Colonic mucosa (tissue), 4 donors: ENCODE measurements at regions not wholly inside any gene's neighbourhood (a gene's known extent, or its start where the extent isn't known, plus 50 kb on each side); places are given as distances from the start of the nearest gene placed in this dataset.

ENCODE experiments used
- DNase-seq: peaks from one replicate; pipeline ENCODE4 v3.0.0-alpha.2; 2020
- H3K27ac ChIP-seq: fragments of 200-600 bp; one replicate; pipeline ENCODE4 v1.8.0; 2021
- H3K27me3 ChIP-seq: fragments of 200-600 bp; one replicate; pipeline ENCODE4 v1.8.0; 2021
- H3K36me3 ChIP-seq: fragments of 200-600 bp; one replicate; pipeline ENCODE4 v1.8.0; 2021
- H3K4me1 ChIP-seq: fragments of 200-600 bp; one replicate; pipeline ENCODE4 v1.8.0; 2021; ENCODE audit warnings: mild to moderate bottlenecking
- H3K4me3 ChIP-seq: fragments of 200-600 bp; one replicate; pipeline ENCODE4 v1.8.0; 2021
- H3K9ac ChIP-seq, 2 donors: one replicate each; pipeline ENCODE4 v1.7.0; 2013; ENCODE audit warnings: control low read depth in 2 of 2, low read depth in 2 of 2, low read length in 2 of 2
- H3K9me3 ChIP-seq: fragments of 200-600 bp; one replicate; pipeline ENCODE4 v1.8.0; 2021
- CTCF ChIP-seq: fragments of 200-600 bp; IDR thresholded peaks from one replicate; pipeline ENCODE4 v1.8.0; 2022; ENCODE audit warnings: antibody characterized with exemption, mild to moderate bottlenecking
- intact Hi-C: fragments of 100-400 bp; cut with DNase I; formaldehyde crosslinking; loops from one replicate; pipeline ENCODE4 v1.14.1; 2022
- donor health status: healthy.
- donor health status: DM: no; HTN: no; CAD: no.
- donor health status: DM: no; HTN: no; CAD: no.

GRCh38 chr4:23401572-23401971, 488.3 kb downstream of the PPARGC1A start:
- Histone ChIP-seq H3K9me3 (no peaks in the 10 kb centered on the region), H3K4me3 (no peak overlapping the region), H3K36me3 (no peaks in the 10 kb centered on the region), H3K27me3 (no peaks in the 10 kb centered on the region), H3K27ac (no peak overlapping the region), H3K9ac (no peak overlapping the region), H3K4me1 (no peaks in the 10 kb centered on the region)
- no peak for TF ChIP-seq CTCF
- no peak for DNase-seq
- intact Hi-C loops: no loop called here

- no peaks in the 10 kb centered on the region for H3K9me3 ChIP-seq
- no peaks in the 10 kb centered on the region for H3K27me3 ChIP-seq
- intact Hi-C loops: no loop called here
- no peak overlapping the region for H3K4me3 ChIP-seq
- H3K9ac ChIP-seq: no peak overlapping the region
- no peak for TF ChIP-seq CTCF
- no peak overlapping the region for H3K27ac ChIP-seq
- no peaks in the 10 kb centered on the region for H3K4me1 ChIP-seq
- H3K36me3 ChIP-seq: no peaks in the 10 kb centered on the region
- no peak for DNase-seq
Measured at GRCh38 chr4:23392860-23393458, 496.9 kb downstream of the PPARGC1A start.

GRCh38 chr4:23390246-23390645, 499.6 kb downstream of the PPARGC1A start:
- Histone ChIP-seq H3K27ac (no peak overlapping the region), H3K9me3 (no peaks in the 10 kb centered on the region), H3K4me3 (no peak overlapping the region), H3K9ac (no peak overlapping the region), H3K36me3 (no peaks in the 10 kb centered on the region), H3K27me3 (no peaks in the 10 kb centered on the region), H3K4me1 (no peaks in the 10 kb centered on the region)
- no peak for TF ChIP-seq CTCF
- intact Hi-C loops: no loop called here
- no peak for DNase-seq

GRCh38 chr4:23388699-23389395, 501.0 kb downstream of the PPARGC1A start:
- TF ChIP-seq CTCF: no peak
- intact Hi-C loops: no loop called here
- DNase-seq: no peak
- no peaks in the 10 kb centered on the region for H3K4me1 ChIP-seq
- H3K27ac ChIP-seq: no peak overlapping the region
- H3K36me3 ChIP-seq: no peaks in the 10 kb centered on the region
- no peaks in the 10 kb centered on the region for H3K9me3 ChIP-seq
- no peak overlapping the region for H3K9ac ChIP-seq
- H3K4me3 ChIP-seq: no peak overlapping the region
- no peaks in the 10 kb centered on the region for H3K27me3 ChIP-seq

GRCh38 chr4:23388255-23388654, 501.6 kb downstream of the PPARGC1A start:
- intact Hi-C loops: no loop called here

More at GRCh38 chr4:23388255-23388654, 501.6 kb downstream of the PPARGC1A start:
- Histone ChIP-seq H3K4me1 (no peaks in the 10 kb centered on the region), H3K27me3 (no peaks in the 10 kb centered on the region), H3K4me3 (no peak overlapping the region), H3K27ac (no peak overlapping the region), H3K36me3 (no peaks in the 10 kb centered on the region), H3K9me3 (no peaks in the 10 kb centered on the region), H3K9ac (no peak overlapping the region)
- no peak for DNase-seq
- no peak for TF ChIP-seq CTCF
